ENCODE measurements at regions not wholly inside any gene's neighbourhood (a gene's known extent, or its start where the extent isn't known, plus 50 kb on each side); places are given as distances from the start of the nearest gene placed in this dataset.

DNA sequence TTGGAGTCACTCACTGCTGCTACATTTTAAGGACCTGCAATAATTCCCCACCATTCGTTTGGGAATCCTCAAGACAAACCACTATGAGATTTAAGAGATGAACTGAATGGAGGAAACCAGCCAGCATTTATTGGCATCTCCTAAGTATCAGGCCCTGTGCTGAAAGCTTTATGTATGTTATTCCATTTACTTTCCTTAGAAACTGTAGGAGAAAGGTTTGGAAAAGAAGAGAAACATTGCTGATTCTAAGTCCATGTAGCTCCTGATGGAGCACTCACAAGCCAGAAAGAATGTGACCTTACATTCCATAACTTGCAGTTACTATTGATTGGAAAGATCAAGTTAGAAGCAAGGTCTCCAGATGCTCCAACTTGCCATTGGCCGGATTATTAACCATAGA lies 267.4 kb downstream of the GAS1 start:
- DNase-seq = no peak

- DNase-seq = no peak
These were observed 270.9 kb downstream of the GAS1 start for GRCh38 chr9:86676396-86676795.

DNA sequence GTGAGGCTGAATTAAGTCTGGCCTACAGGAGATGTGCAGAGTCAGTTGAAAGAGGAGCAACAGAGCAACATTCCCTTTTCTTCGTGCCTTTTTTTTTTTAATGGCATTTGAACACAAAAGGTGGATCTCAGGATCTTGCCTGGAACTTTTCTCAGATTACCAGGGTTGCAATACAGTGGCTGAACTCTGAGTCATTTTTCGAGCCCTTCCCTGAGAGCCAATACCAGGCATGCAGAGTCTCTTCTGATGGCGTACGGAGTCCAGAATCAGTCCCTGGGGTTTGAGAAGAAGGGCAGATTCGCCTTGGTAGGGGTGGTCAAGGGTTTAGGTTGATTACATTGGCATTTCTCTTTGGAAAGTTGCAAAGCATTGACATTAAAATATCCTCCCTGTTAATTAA lies 271.5 kb downstream of the GAS1 start:
- no peak for DNase-seq

DNA sequence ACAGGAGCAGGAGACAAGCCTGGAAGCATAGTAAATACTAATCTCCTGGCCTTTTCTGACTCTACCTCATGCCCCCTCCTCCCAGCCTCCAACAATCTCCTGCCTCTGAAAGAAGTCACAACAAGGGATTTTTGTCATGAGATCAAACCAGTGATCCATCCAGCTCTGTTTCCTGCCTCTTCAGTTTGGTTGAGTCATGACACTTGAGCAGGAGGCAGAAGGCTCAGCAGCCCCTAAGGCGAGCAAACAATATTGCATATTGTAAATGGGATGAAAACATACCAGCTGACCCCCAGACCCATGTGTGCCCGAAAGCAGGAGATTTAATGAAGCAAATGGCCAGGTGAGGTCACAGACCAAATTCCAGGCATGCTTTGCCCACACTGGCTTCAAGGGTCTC lies 272.8 kb downstream of the GAS1 start:
- no peak for DNase-seq

DNA sequence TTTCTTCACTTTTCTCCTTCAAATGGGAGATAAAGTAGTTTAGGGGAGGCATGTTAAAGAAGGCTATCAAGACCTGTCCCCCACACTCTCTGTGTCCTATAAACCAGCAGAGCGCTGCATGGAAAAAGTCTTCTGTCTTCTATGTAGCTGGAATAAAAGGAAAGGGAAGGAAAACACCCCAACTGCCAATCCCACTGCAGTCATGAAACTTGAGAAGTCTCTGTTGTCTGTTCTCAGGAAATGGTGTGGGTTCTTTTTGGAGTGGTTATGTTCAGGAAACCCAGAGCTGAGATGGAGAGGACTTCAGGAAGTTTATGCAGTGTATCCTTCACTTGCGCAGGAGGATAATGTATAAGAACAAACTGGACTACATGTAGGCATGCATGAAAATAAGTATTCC lies 274.3 kb downstream of the GAS1 start:
- DNase-seq = no peak

- DNase-seq = no peak
These were observed 275.0 kb downstream of the GAS1 start for GRCh38 chr9:86672301-86672700.

DNA sequence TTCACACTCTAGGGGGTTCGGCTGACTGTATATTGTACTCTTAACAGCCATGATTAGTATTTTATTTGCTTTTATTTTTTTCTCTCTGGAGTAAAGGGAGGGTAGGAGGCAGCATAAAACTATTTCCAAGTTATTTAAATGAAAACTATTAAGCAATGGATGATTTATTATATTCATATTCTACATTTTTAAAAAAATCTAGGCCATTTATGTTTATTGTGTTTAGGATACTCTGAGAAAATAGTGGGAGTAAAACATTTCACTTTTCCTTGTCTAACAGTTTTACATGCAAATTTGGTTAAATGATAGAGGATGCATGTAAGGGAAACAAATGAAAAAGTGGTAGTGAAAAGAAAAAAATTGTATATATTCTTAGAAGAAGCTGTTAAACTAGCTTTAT lies 276.3 kb downstream of the GAS1 start:
- no peak for DNase-seq

DNA sequence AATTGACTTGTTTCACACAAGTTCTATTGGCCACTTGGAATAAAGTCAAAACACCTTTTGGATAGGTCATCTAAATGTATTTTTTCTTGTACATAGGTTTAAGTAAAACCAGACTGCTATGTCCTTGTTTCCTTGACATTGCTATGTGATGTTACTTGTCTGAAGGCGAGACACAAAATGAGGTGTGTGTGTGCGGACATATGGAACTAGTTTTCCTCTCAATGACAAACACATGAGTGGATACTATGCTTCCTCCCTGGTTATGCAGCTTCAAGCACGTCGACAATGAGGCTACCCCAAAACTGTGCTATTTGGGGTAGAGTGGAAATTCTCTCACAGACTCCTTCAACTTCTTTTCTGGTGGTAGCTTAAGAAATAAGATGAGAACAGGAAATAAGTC lies 276.8 kb downstream of the GAS1 start:
- no peak for DNase-seq

DNA sequence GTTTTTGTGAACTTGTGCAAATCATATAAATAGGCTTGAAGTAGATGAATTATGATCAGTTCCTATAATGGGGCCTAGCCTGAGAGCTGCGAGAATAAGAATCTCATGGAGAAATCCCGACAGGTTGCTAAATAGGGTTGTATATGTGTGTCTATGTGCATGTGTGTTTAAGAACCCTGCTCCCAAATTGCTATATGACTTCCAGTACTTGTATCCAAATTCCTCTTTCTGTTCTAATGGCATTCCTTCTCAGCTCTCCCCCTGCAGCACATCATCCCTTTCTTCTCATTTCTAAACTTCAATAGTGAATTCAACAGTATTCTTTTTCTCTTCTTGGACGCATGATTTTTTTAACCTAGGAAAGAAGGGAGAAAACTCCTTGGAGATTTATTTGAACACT lies 277.2 kb downstream of the GAS1 start:
- DNase-seq = no peak

- DNase-seq = no peak
These were observed 277.9 kb downstream of the GAS1 start for GRCh38 chr9:86669422-86669821.

DNA sequence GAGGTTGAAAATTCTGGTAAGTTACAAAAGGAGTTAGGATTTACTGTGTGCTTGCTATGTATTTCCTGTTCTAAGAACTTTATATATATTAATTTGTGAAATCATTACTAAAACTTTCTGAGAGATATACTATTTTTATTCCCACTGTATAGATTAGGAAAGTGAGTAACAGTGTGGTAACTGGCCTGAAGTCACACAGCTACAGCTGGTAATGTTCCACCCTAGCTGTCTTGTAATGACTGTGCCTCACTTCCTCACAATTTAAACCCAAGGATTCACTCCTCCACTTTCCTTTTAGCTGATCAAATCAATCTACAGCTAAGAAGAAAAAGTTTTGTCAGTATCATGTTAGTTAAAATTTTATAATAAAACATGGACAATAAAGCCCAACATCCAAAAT lies 278.8 kb downstream of the GAS1 start:
- DNase-seq = peak; percentile 7

- peak; percentile 8 for DNase-seq
These were observed 280.0 kb downstream of the GAS1 start for GRCh38 chr9:86667307-86667706.

DNA sequence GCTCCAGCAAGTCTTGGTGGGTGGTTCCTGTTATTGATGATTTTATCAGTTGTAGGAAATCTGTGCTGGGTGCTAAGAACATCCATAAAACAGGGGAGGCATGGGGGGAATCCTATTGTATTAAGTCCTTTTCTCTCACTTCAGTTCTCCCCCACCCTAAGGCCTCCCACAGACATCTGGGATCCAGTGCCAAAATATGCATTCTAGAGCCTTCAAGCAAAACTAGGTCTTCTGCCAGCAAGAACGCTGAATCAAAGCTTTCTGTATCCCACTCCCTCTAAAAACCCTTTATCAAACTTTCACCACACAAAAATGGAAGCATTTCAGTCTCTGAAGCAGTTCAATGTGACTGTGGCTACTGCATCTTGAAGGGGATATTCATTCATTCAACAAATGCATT lies 281.9 kb downstream of the GAS1 start:
- DNase-seq = no peak

GRCh38 chr9:86664603-86665002 lies 282.7 kb downstream of the GAS1 start:
- no peak for DNase-seq

DNA sequence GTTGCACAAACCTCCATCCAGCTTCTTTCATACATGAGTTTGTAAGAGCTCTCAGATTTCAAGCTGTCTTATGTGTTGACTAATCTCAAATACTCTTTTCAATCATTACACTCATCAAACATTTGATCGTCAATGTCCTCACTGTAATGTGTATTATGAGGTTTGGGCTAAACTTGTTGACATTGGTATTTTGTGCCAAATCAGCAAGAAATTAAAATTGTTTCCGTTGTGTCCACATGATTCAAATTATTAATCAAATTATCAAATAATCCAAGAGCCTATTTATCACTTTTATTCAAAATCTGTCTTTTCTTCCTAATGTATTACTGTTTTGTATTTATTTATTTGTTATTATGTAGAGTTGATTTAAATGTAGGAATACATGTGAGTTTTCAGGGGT lies 283.4 kb downstream of the GAS1 start:
- no peak for DNase-seq

DNA sequence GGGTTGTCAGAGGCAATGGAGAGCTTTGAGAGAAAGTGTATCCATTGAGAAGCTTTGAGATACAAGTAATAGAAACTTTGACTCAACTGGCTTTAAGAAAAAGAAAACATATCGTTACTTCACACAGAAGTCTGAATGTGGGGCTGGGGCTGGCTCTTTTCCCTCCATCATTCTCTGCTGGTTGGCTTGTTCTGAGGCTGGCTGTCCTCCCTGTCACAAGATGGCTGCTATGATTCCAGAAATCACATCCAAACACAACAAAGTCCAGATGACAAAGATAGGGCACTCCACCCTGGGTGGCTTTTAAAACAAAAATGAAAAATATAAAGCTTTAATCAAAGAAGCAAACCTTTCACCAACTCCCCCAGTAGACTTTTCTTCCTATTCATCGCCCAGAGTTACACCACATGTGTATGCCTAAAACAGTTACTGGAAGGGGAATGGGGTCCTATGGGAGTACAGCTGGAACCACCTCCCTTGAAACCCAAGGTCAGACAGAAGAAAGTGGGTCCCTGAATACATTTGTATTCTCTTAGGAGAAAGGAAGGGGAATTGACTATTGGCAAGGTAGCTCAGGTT lies 284.3 kb downstream of the GAS1 start:
- DNase-seq = no peak

DNA sequence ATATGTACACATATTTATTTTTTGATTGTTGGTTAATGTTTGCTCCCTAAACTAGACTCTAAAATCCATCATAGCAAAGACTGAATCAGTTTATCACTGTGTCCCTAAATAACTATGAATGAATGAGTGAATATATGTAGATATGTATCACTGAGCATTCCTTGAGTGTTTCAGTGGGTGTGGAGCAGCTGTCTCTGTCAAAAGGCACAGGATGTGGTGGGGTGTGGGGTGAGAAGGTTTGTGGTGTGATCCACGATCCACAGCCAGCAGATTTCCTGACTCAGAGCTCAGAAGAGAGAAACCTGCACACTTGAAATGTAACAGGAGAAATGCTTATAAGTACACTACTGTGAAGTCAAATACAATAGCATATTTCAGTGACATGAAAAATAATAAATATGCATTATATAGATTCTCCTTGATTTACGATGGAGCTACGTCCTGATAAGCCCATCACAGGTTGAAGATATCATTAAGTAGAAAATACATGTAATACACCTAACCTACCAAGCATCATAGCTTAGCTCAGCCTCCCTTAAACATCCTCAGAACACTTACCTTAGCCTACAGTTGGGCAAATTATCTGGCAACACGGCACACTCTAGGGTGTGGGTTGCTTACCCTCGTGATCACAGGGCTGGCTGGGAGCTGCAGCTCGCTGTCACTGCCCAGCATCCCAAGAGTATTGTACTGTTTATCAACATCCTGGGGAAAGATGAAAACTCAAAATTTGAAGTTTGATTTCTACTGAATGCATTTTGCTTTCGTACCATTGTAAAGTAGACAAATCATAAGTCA lies 287.0 kb downstream of the GAS1 start:
- DNase-seq = peak; percentile 22

- no peak for DNase-seq
These were observed 287.8 kb downstream of the GAS1 start for GRCh38 chr9:86659413-86660046.

- DNase-seq = no peak
These were observed 292.2 kb downstream of the GAS1 start for GRCh38 chr9:86655147-86655546.

GRCh38 chr9:86653466-86653865 lies 293.8 kb downstream of the GAS1 start:
- no peak for DNase-seq

DNA sequence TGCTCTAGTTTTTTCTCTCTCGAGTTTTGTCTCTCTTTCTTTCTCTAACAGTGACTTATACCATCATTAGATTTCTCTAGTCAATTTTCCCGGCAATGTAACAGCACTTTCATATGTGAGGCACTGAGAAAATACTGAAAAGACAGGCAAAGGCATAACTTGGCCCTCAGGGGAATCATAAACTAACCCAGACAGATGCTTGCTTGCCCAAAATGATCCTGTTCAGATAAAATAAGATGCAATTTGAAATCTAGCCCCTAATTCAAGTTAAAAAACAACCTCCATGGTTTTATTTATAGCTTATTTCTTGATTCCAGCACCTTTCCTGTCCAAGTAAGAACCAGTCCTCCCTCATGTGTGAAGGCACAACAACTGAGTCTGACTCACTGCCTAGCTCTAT lies 294.6 kb downstream of the GAS1 start:
- DNase-seq = no peak

- no peak for DNase-seq
These were observed 295.7 kb upstream of the TUT7 start for GRCh38 chr9:86649913-86650312.

GRCh38 chr9:86648828-86649170 lies 294.6 kb upstream of the TUT7 start:
- no peak for DNase-seq

DNA sequence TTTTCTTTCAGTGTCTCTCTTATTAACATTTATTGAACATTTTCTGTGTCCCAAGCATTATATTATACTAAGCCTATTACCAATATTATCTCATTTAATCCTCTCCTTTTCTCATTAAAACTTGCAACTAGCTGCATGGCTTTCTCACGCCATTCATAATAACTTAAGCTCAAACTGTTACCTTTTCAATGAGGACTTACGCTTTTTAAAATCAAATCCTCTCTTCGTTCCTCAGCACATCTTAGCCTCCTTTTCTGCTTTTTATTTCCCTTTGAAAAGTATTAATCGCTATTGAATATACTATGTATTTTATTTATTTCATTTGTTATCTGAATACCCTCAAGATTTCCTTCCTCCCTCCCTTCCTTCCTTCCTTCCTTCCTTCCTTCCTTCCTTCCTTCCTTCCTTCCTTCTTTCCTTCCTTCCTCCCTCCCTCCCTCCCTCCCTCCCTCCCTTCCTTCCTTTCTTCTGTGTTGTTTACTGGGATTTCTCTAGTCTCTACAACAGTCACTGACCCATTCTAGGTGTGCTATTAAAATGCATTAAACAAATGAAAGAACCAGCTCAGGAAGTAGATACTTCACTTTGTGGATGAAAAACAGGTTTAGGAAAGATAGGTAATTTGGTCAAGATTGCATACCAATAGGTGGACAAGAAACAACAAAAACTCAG lies 294.1 kb upstream of the TUT7 start:
- no peak for DNase-seq
